Sigmoid colon (tissue), 6 donors: ENCODE measurements at regions not wholly inside any gene's neighbourhood (a gene's known extent, or its start where the extent isn't known, plus 50 kb on each side); places are given as distances from the start of the nearest gene placed in this dataset.

Experiments used
- DNase-seq: peaks from one replicate; pipeline ENCODE4 v3.0.0-alpha.2; 2019
- H3K27ac ChIP-seq, 4 donors: fragments of 200-600 bp; sonication (generic); one replicate each; pipeline ENCODE4 v1.5.1; 2016 to 2019; ENCODE audit warnings: mild to moderate bottlenecking in 1 of 4
- H3K27me3 ChIP-seq, 3 donors: fragments of 200-600 bp; sonication (generic); one replicate each; pipeline ENCODE4 v1.5.1; 2019; ENCODE audit warnings: mild to moderate bottlenecking in 1 of 3
- H3K36me3 ChIP-seq, 4 donors: fragments of 200-600 bp; sonication (generic); one replicate each; pipeline ENCODE4 v1.5.1; 2016 to 2019
- H3K4me1 ChIP-seq, 4 donors: fragments of 200-600 bp; sonication (generic); one replicate each; pipeline ENCODE4 v1.5.1; 2017 to 2019
- H3K4me3 ChIP-seq, 4 donors: fragments of 200-600 bp; sonication (generic); one replicate each; pipeline ENCODE4 v1.5.1; 2017 to 2019; ENCODE audit warnings: mild to moderate bottlenecking in 2 of 4, moderate library complexity in 1 of 4
- H3K9me3 ChIP-seq, 4 donors: fragments of 200-600 bp in 3 of 4; sonication (generic) in 3 of 4; one replicate each; pipeline versions ENCODE4 v1.5.1 to v1.6.1; 2013 to 2019
- CTCF ChIP-seq, 4 experiments: fragments of 450-650 bp in 3 of 4; fragments of 200-600 bp in 1 of 4; IDR thresholded peaks; one replicate each; pipeline ENCODE4 v1.5.1; 2016 to 2019; ENCODE audit warnings: antibody characterized with exemption in 4 of 4, mild to moderate bottlenecking in 3 of 4, moderate library complexity in 2 of 4
- EP300 ChIP-seq, 4 donors: sonication (generic); formaldehyde crosslinking; IDR thresholded peaks; one replicate each; pipeline ENCODE4 v1.6.1; 2017; ENCODE audit warnings: antibody characterized with exemption in 4 of 4
- POLR2A ChIP-seq, 2 donors: fragments of 450-650 bp; IDR thresholded peaks; one replicate each; pipeline ENCODE4 v1.6.1; 2016; ENCODE audit warnings: antibody characterized with exemption in 2 of 2, mild to moderate bottlenecking in 2 of 2, moderate library complexity in 2 of 2
- POLR2AphosphoS5 ChIP-seq, 4 donors: sonication (generic); formaldehyde crosslinking; IDR thresholded peaks; one replicate each; pipeline ENCODE4 v1.6.1; 2017; ENCODE audit warnings: antibody characterized with exemption in 4 of 4
- WGBS, 2 donors: extraction: QIAGEN DNeasy Blood & Tissue Kit; methylation state at CpG; one replicate each; pipeline ENCODE4 v1.1.7; 2013; 5-methylcytosine and 5-hydroxymethylcytosine counted together
- intact Hi-C: fragments of 100-400 bp; cut with DNase I; formaldehyde crosslinking; loops from one replicate; pipeline ENCODE4 v1.15.1; 2023
- donor health status: healthy with polysubstance abuse.
- donor health status: healthy.

GRCh38 chr10:124886610-124887009 lies 55.3 kb upstream of the ZRANB1 start:
- 63 to 80% methylated on average over 7 of the region's 7 CpGs for WGBS, 2 donors

GRCh38 chr10:124888262-124888661 lies 53.7 kb upstream of the ZRANB1 start:
- Histone ChIP-seq H3K4me1 (peaks cover 0 to 13% (median 9%) of the 10 kb centered on the region in 4 donors), H3K4me3 (no peak overlapping the region), H3K27ac (no peak overlapping the region), H3K9me3 (no peaks in the 10 kb centered on the region), H3K27me3 (no peaks in the 10 kb centered on the region), H3K36me3 (no peaks in the 10 kb centered on the region)
- WGBS, 2 donors: 90 to 93% methylated on average over 1 of the region's 1 CpG
- intact Hi-C loops: no loop called here
- DNase-seq: no peak
- TF ChIP-seq CTCF (IDR thresholded peaks at IDR 0.05): no peak
- no peak for TF ChIP-seq POLR2A (IDR thresholded peaks at IDR 0.05)
- TF ChIP-seq EP300 (IDR thresholded peaks at IDR 0.05): no peak
- TF ChIP-seq POLR2AphosphoS5 (IDR thresholded peaks at IDR 0.05): no peak

More at GRCh38 chr10:124886610-124887009, 55.3 kb upstream of the ZRANB1 start:
- H3K4me3 ChIP-seq: no peak overlapping the region
- H3K9me3 ChIP-seq: peaks cover 0 to 4% (median 0%) of the 10 kb centered on the region in 4 donors
- peaks cover 0 to 13% (median 9%) of the 10 kb centered on the region in 4 donors for H3K4me1 ChIP-seq
- DNase-seq: no peak
- no peaks in the 10 kb centered on the region for H3K27me3 ChIP-seq
- intact Hi-C loops: no loop called here
- peak overlapping the region in 1 of 4 donors; percentile 21 for H3K27ac ChIP-seq
- TF ChIP-seq CTCF (IDR thresholded peaks at IDR 0.05) (no peak), POLR2AphosphoS5 (IDR thresholded peaks at IDR 0.05) (no peak), EP300 (IDR thresholded peaks at IDR 0.05) (no peak), POLR2A (IDR thresholded peaks at IDR 0.05) (no peak)
- H3K36me3 ChIP-seq: no peaks in the 10 kb centered on the region

- Histone ChIP-seq H3K9me3 (no peaks in the 10 kb centered on the region), H3K27me3 (no peaks in the 10 kb centered on the region), H3K36me3 (no peaks in the 10 kb centered on the region), H3K27ac (no peak overlapping the region), H3K4me3 (no peak overlapping the region), H3K4me1 (peaks cover 0 to under 1% (median under 1%) of the 10 kb centered on the region in 4 donors)
- TF ChIP-seq CTCF (IDR thresholded peaks at IDR 0.05): no peak
- TF ChIP-seq POLR2AphosphoS5 (IDR thresholded peaks at IDR 0.05): no peak
- TF ChIP-seq POLR2A (IDR thresholded peaks at IDR 0.05): no peak
- no peak for TF ChIP-seq EP300 (IDR thresholded peaks at IDR 0.05)
- intact Hi-C loops: no loop called here
- DNase-seq: no peak
- WGBS, 2 donors: 92 to 97% methylated on average over 8 of the region's 8 CpGs
These were observed 49.9 kb upstream of the ZRANB1 start for GRCh38 chr10:124892031-124892430.
